ENCODE measurements at regions not wholly inside any gene's neighbourhood (a gene's known extent, or its start where the extent isn't known, plus 50 kb on each side); places are given as distances from the start of the nearest gene placed in this dataset.

DNA sequence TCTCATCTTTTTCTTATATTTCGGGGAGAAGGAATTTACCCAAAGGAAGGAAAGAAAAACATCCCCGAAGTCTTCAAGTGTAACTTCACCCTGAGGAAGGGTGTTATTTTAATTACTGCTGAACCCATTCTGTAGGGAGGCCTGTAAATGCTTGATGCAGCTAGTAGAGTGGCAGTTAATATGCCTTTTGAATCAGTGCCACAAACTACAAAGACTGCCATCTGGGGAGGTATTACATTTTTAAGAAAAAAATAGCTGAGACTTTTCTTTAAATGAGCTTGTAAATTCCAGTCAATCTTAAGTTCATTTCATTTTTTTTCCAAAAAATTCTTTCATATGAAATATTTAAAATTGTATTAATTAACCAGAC lies 233.1 kb upstream of the FERD3L start:
- TF ChIP-seq, protein P1, sequence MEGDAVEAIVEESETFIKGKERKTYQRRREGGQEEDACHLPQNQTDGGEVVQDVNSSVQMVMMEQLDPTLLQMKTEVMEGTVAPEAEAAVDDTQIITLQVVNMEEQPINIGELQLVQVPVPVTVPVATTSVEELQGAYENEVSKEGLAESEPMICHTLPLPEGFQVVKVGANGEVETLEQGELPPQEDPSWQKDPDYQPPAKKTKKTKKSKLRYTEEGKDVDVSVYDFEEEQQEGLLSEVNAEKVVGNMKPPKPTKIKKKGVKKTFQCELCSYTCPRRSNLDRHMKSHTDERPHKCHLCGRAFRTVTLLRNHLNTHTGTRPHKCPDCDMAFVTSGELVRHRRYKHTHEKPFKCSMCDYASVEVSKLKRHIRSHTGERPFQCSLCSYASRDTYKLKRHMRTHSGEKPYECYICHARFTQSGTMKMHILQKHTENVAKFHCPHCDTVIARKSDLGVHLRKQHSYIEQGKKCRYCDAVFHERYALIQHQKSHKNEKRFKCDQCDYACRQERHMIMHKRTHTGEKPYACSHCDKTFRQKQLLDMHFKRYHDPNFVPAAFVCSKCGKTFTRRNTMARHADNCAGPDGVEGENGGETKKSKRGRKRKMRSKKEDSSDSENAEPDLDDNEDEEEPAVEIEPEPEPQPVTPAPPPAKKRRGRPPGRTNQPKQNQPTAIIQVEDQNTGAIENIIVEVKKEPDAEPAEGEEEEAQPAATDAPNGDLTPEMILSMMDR (IDR thresholded peaks at IDR 0.05; ENCODE audit: borderline replicate concordance) = no peak
- intact Hi-C loops (cut with micrococcal nuclease) = no loop called here
- Histone ChIP-seq H3K27ac (replicated peaks) (no peak overlapping the region), H3K4me1 (no peaks in the 10 kb centered on the region), H3K27me3 (ENCODE audit: low read depth) (no peaks in the 10 kb centered on the region), H3K36me3 (no peaks in the 10 kb centered on the region), H3K9me3 (replicated peaks) (peaks cover 8% of the 10 kb centered on the region), H3K4me3 (no peak overlapping the region)
- DNase-seq = no peak

DNA sequence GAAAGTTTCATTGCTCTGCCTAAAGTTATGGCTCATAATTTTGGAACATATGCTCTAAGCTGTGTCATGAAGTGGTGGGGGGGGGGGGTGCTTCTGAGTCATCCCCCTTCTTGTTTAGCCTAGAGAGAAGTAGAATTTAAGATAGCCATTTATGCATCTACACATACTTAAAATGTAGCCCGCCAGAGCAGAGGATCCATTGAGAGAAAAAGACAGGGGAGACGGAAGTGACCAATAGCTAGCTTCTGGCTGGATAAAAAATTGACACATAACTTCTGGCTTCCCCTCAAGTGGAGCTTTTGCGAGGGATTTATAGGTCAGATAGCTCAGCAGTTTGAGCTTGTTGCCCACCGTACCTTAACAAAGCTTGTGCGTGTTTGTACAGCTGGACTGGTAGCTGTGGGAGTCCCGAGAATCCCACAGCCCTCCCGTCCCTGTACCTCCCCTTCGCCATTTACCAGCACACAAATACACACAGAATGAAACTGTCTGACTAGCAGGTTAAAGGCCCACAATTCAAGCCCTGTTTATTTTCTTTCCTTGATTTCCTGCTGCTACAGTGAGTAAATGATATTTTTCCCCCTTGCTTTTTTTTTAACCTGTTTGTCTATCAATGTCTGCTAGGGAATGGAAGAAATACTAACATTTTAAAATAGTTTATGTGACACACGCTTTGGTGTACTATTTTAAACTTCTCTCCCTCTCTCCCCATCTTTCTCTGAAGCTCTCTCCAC lies 232.6 kb upstream of the FERD3L start:
- TF ChIP-seq, protein P1 (IDR thresholded peaks at IDR 0.05; ENCODE audit: borderline replicate concordance) = no peak
- H3K4me1 ChIP-seq = no peaks in the 10 kb centered on the region
- intact Hi-C loops (cut with micrococcal nuclease) = no loop called here

DNA sequence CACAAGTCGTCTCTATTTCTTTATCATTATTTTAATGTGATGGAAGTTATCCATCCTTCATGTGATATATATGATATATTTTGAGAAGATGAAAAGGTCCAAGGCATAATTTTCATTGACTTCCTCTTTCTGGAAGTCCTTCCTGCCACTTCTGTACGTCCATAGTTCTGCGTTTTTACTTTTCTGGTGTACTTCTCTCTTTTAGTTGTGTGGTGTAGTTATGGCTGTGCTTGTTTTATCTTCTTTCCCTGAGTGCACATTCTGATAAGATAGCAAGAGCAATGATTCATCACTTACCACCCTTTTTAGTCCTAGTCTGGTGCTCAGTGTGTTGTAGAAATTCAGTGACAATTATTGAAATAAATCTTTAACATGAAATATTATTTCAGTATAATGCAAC lies 231.3 kb upstream of the FERD3L start:
- TF ChIP-seq, protein P1 (IDR thresholded peaks at IDR 0.05; ENCODE audit: borderline replicate concordance) = no peak
- no peaks in the 10 kb centered on the region for H3K36me3 ChIP-seq
- H3K27ac ChIP-seq (replicated peaks) = no peak overlapping the region
- H3K4me1 ChIP-seq = no peaks in the 10 kb centered on the region
- H3K27me3 ChIP-seq (ENCODE audit: low read depth) = no peaks in the 10 kb centered on the region
- DNase-seq = no peak
- intact Hi-C loops (cut with micrococcal nuclease) = no loop called here
- H3K9me3 ChIP-seq (replicated peaks) = peaks cover 8% of the 10 kb centered on the region
- no peak overlapping the region for H3K4me3 ChIP-seq

More for the DNA sequence above, 232.6 kb upstream of the FERD3L start:
- H3K4me3 ChIP-seq = no peak overlapping the region
- no peak overlapping the region for H3K27ac ChIP-seq (replicated peaks)
- peaks cover 8% of the 10 kb centered on the region for H3K9me3 ChIP-seq (replicated peaks)
- DNase-seq = no peak
- H3K27me3 ChIP-seq (ENCODE audit: low read depth) = no peaks in the 10 kb centered on the region
- no peaks in the 10 kb centered on the region for H3K36me3 ChIP-seq

DNA sequence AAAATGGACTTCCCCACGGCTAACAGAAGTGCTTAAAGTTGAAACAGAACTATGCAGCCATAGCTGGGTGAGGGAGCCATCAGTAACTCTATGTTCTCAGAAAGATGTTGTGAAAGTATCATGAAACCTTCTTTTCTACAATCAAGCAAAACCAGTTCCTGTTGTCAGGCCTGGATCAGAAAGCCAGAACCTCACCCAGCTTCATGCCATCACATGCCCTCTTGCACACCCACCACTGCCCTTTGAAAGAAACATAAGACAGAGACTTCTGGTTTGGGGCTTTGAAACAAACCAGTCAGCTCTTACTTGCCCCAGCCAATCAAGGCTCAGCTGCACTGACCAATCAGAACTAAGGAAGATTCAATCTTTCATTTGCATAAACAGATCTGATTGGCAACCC lies 230.8 kb upstream of the FERD3L start:
- intact Hi-C loops (cut with micrococcal nuclease) = no loop called here
- Histone ChIP-seq H3K27ac (replicated peaks) (no peak overlapping the region), H3K36me3 (no peaks in the 10 kb centered on the region), H3K4me1 (no peaks in the 10 kb centered on the region), H3K9me3 (replicated peaks) (peaks cover 8% of the 10 kb centered on the region), H3K4me3 (no peak overlapping the region), H3K27me3 (ENCODE audit: low read depth) (no peaks in the 10 kb centered on the region)
- no peak for DNase-seq
- TF ChIP-seq, protein P1 (IDR thresholded peaks at IDR 0.05; ENCODE audit: borderline replicate concordance) = no peak

DNA sequence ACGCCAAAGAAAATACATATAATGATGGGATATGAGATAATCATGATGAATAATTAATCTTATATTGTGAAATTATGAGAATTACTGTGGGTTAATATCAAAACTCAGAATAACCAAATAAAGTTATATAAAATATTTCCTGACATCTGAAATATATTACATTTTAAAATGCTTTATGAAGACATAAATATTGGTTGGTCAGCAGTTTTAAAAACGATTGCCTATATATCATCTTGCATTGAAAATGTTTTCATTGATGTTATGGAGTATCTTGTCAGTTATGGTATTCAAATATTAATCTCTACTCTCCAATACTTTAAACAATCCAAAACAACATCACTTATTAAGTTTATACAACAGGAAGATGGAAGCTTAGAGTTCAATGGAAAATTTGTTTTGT lies 228.1 kb upstream of the FERD3L start:
- DNase-seq = no peak
- peaks cover 8% of the 10 kb centered on the region for H3K9me3 ChIP-seq (replicated peaks)
- intact Hi-C loops (cut with micrococcal nuclease) = no loop called here
- H3K4me3 ChIP-seq = no peak overlapping the region
- no peaks in the 10 kb centered on the region for H3K27me3 ChIP-seq (ENCODE audit: low read depth)
- TF ChIP-seq, protein P1 (IDR thresholded peaks at IDR 0.05; ENCODE audit: borderline replicate concordance) = no peak
- no peaks in the 10 kb centered on the region for H3K4me1 ChIP-seq
- no peaks in the 10 kb centered on the region for H3K36me3 ChIP-seq
- H3K27ac ChIP-seq (replicated peaks) = no peak overlapping the region
